ENCODE measurements at regions not wholly inside any gene's neighbourhood (a gene's known extent, or its start where the extent isn't known, plus 50 kb on each side); places are given as distances from the start of the nearest gene placed in this dataset.
A peak's percentile ranks its signal among the peaks of the same experiment; 100 is the strongest.

DNA sequence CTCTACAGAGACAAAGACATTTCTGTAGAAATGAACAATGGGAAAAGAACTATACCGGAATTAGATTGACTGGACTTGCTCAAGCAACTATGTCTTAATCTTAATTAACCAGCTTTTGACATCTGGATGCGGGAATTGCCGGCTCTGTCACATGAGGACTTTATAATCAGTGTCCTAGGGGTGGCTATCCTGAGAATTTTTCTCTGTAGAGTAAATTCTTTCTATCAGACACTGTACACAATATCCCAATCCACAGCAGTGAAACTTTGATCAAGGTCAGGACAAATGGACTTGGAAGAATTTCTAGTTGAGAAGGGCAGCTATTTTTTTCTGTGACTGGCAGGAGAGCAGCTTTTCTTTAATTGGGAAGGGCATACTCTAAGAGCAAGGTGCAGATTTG, 322.1 kb downstream of the HRH4 start:
- Histone ChIP-seq H3K4me1 (ENCODE audit: control insufficient read depth in 2 of 2, insufficient read depth in 2 of 2, low read length in 1 of 2) (no peaks in the 10 kb centered on the region), H3K9me3 (ENCODE audit: control insufficient read depth in 2 of 2, insufficient read depth in 1 of 2, low read depth in 1 of 2, low read length in 1 of 2) (no peaks in the 10 kb centered on the region), H3K36me3 (ENCODE audit: control insufficient read depth in 2 of 2, insufficient read depth in 2 of 2, low read length in 1 of 2) (no peaks in the 10 kb centered on the region), H3K27me3 (ENCODE audit: control insufficient read depth in 1 of 2, insufficient read depth in 2 of 2, low read length in 2 of 2) (no peaks in the 10 kb centered on the region), H3K27ac (ENCODE audit: low read depth in 2 of 2, low read length in 1 of 2) (no peak overlapping the region), H3K4me3 (ENCODE audit: low read depth in 1 of 2, low read length in 2 of 2) (no peak overlapping the region)
- WGBS, 2 donors = 75 to 86% methylated on average over 3 of the region's 3 CpGs

DNA sequence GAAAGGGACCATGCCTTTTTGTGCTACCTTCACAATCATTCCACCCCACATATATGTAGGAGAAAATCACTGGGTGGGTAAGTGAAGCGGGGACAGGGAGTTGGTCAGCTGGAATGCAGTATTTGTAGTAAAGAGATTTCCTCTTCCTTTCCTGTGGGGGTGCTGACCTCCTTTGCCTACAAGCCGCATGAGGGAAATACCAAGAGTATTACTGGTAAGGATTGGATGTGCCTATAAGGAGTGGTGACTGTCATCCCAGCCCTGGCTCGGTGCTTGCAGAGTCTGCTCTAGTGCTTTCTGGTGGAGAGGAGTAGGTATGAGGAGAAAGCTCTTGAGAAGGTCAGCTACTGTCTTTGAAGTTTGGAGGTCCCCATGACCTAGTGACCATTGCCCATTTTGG, 324.6 kb downstream of the HRH4 start:
- Histone ChIP-seq H3K27me3 (ENCODE audit: control insufficient read depth in 1 of 2, insufficient read depth in 2 of 2, low read length in 2 of 2) (no peaks in the 10 kb centered on the region), H3K9me3 (ENCODE audit: control insufficient read depth in 2 of 2, insufficient read depth in 1 of 2, low read depth in 1 of 2, low read length in 1 of 2) (no peaks in the 10 kb centered on the region), H3K4me3 (ENCODE audit: low read depth in 1 of 2, low read length in 2 of 2) (no peak overlapping the region), H3K27ac (ENCODE audit: low read depth in 2 of 2, low read length in 1 of 2) (no peak overlapping the region), H3K36me3 (ENCODE audit: control insufficient read depth in 2 of 2, insufficient read depth in 2 of 2, low read length in 1 of 2) (no peaks in the 10 kb centered on the region), H3K4me1 (ENCODE audit: control insufficient read depth in 2 of 2, insufficient read depth in 2 of 2, low read length in 1 of 2) (no peaks in the 10 kb centered on the region)
- whole genome bisulfite sequencing, 2 donors = 88 to 89% methylated on average over 3 of the region's 3 CpGs

DNA sequence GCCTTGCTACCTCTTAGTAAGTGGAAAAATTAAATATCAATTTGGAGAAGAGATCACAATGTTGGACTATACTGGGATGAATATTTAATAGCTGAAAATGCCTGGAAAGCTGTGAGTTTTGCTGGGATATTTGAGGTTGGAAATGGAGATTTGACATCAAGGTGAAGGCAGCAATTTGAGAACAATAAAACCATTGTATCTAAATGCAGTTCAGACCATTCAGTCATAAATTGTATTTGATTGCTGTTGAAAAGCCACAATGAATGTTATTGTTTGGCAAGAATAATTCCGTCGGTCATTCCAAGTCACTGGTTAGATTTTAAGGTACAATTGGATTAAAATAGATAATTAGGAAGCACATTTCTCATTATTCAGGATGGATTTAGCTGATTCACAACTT, 325.6 kb downstream of the HRH4 start:
- no peaks in the 10 kb centered on the region for H3K9me3 ChIP-seq (ENCODE audit: control insufficient read depth in 2 of 2, insufficient read depth in 1 of 2, low read depth in 1 of 2, low read length in 1 of 2)
- no peaks in the 10 kb centered on the region for H3K36me3 ChIP-seq (ENCODE audit: control insufficient read depth in 2 of 2, insufficient read depth in 2 of 2, low read length in 1 of 2)

DNA sequence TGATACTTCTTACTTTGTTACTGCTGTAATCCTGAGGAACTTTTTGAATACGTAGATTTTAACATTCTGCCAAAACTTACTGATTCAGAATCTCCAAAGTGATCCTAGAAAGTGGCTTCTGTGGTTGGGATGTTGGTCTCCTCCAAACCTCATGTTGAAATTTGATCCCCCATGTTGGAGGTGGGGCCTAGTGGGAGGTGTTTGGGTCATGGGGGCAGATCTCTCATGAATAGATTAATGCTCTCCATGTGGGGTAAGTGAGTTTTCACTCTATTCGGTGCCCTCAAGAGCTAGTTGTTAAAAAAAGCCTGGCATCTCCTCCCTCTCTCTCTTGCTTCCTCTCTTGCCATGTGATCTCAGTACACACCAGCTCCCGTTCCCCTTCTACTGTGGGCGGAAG, 329.9 kb downstream of the HRH4 start:
- Histone ChIP-seq H3K4me1 (ENCODE audit: control insufficient read depth in 2 of 2, insufficient read depth in 2 of 2, low read length in 1 of 2) (no peaks in the 10 kb centered on the region), H3K27me3 (ENCODE audit: control insufficient read depth in 1 of 2, insufficient read depth in 2 of 2, low read length in 2 of 2) (no peaks in the 10 kb centered on the region), H3K36me3 (ENCODE audit: control insufficient read depth in 2 of 2, insufficient read depth in 2 of 2, low read length in 1 of 2) (no peaks in the 10 kb centered on the region), H3K4me3 (ENCODE audit: low read depth in 1 of 2, low read length in 2 of 2) (no peak overlapping the region), H3K9me3 (ENCODE audit: control insufficient read depth in 2 of 2, insufficient read depth in 1 of 2, low read depth in 1 of 2, low read length in 1 of 2) (no peaks in the 10 kb centered on the region), H3K27ac (ENCODE audit: low read depth in 2 of 2, low read length in 1 of 2) (no peak overlapping the region)
- WGBS, 2 donors = 69 to 74% methylated on average over 4 of the region's 4 CpGs

More for the DNA sequence above, 325.6 kb downstream of the HRH4 start:
- 69 to 71% methylated on average over 2 of the region's 2 CpGs for WGBS, 2 donors
- Histone ChIP-seq H3K27ac (ENCODE audit: low read depth in 2 of 2, low read length in 1 of 2) (no peak overlapping the region), H3K4me1 (ENCODE audit: control insufficient read depth in 2 of 2, insufficient read depth in 2 of 2, low read length in 1 of 2) (no peaks in the 10 kb centered on the region), H3K4me3 (ENCODE audit: low read depth in 1 of 2, low read length in 2 of 2) (no peak overlapping the region), H3K27me3 (ENCODE audit: control insufficient read depth in 1 of 2, insufficient read depth in 2 of 2, low read length in 2 of 2) (no peaks in the 10 kb centered on the region)

DNA sequence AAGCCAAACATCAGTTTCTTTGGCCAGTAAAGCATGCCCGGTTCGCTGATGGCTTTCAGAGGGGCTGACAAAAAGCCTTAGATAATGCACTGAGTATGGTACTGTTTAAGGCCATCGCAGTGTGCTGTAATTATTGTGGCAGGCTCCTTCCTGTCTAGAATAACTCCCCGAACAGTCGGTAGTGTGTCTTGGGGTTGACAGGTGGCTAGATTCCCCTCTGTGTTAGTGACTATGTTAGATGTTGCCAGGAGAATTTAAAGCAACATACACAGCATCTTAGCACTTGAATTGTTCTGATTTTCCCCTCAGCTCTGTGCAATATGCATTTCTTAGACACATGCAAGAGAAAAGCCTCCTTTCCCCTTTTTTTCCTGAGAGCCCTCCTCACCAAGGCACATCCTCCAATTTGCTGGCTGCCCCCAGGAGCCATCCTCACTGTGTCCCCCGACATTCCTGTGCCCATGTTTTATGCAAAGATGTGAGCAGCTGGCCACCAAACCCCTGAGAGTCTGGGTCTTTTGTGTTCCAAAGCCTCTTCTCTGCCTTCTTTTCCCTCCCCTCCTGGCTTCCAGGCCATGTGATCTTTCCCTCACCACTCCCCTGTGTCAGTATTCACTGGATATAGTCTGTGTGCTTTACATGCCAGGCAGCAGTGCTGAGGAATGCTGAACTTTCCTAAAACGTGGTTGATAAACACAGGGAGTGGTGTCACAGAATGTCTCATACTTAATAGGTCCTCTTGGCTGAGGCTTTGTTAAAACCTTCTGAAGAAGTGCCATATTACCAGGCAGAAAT, 331.5 kb downstream of the HRH4 start:
- H3K36me3 ChIP-seq (ENCODE audit: control insufficient read depth in 2 of 2, insufficient read depth in 2 of 2, low read length in 1 of 2) = no peaks in the 10 kb centered on the region
- 46 to 59% methylated on average over 7 of the region's 7 CpGs for WGBS, 2 donors
- H3K27ac ChIP-seq (ENCODE audit: low read depth in 2 of 2, low read length in 1 of 2) = no peak overlapping the region
- H3K9me3 ChIP-seq (ENCODE audit: control insufficient read depth in 2 of 2, insufficient read depth in 1 of 2, low read depth in 1 of 2, low read length in 1 of 2) = no peaks in the 10 kb centered on the region
- H3K4me3 ChIP-seq (ENCODE audit: low read depth in 1 of 2, low read length in 2 of 2) = no peak overlapping the region
- H3K27me3 ChIP-seq (ENCODE audit: control insufficient read depth in 1 of 2, insufficient read depth in 2 of 2, low read length in 2 of 2) = no peaks in the 10 kb centered on the region
- no peaks in the 10 kb centered on the region for H3K4me1 ChIP-seq (ENCODE audit: control insufficient read depth in 2 of 2, insufficient read depth in 2 of 2, low read length in 1 of 2)

DNA sequence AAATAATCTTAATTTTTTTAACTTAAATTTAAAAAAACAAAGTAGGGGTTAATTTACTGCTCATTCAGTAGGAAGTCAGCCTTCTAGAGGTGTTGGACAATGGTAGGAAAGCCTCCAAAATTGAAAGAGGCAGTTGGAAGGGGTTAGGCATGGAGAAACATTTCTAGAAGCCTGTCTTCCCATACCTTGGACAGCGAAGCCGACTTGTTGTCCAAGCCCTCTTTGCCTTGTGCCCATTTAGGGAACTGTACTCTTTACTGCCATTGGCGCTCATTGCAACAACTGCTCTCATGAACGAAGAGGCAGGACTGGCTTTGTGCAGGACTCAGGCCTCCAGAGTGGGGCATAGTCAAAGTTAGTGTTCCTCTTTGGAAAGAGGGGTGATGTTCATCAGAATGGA, 333.3 kb downstream of the HRH4 start:
- no peak overlapping the region for H3K4me3 ChIP-seq (ENCODE audit: low read depth in 1 of 2, low read length in 2 of 2)
- no peaks in the 10 kb centered on the region for H3K36me3 ChIP-seq (ENCODE audit: control insufficient read depth in 2 of 2, insufficient read depth in 2 of 2, low read length in 1 of 2)
- no peaks in the 10 kb centered on the region for H3K9me3 ChIP-seq (ENCODE audit: control insufficient read depth in 2 of 2, insufficient read depth in 1 of 2, low read depth in 1 of 2, low read length in 1 of 2)
- WGBS, 2 donors = 95 to 96% methylated on average over 4 of the region's 4 CpGs
- H3K27me3 ChIP-seq (ENCODE audit: control insufficient read depth in 1 of 2, insufficient read depth in 2 of 2, low read length in 2 of 2) = no peaks in the 10 kb centered on the region
- H3K27ac ChIP-seq (ENCODE audit: low read depth in 2 of 2, low read length in 1 of 2) = no peak overlapping the region
- no peaks in the 10 kb centered on the region for H3K4me1 ChIP-seq (ENCODE audit: control insufficient read depth in 2 of 2, insufficient read depth in 2 of 2, low read length in 1 of 2)

DNA sequence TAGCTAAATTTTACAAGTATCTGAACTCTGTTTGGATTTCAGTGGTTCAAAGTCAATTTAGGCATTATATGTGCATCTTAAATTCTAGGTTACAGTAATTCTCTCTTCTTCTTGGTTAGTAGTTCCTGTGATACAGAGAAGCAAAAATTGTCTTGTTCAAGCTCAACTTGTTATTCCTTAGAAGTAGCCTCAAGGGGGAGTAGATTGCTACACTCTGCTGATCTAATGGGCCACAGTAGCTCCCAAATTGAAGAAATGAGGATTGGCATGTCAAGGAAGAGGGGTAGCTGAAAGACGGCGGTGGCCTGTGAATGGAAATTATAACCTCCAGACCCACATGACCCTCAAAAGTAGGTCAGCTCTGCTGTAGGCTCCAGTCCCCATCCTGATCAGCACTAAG, 334.7 kb downstream of the HRH4 start:
- H3K27ac ChIP-seq (ENCODE audit: low read depth in 2 of 2, low read length in 1 of 2) = no peak overlapping the region
- H3K4me3 ChIP-seq (ENCODE audit: low read depth in 1 of 2, low read length in 2 of 2) = no peak overlapping the region
- WGBS, 2 donors = 87 to 93% methylated on average over 2 of the region's 2 CpGs
- peaks cover 0 to 7% of the 10 kb centered on the region in 2 donors for H3K4me1 ChIP-seq (ENCODE audit: control insufficient read depth in 2 of 2, insufficient read depth in 2 of 2, low read length in 1 of 2)
- H3K27me3 ChIP-seq (ENCODE audit: control insufficient read depth in 1 of 2, insufficient read depth in 2 of 2, low read length in 2 of 2) = no peaks in the 10 kb centered on the region
- no peaks in the 10 kb centered on the region for H3K9me3 ChIP-seq (ENCODE audit: control insufficient read depth in 2 of 2, insufficient read depth in 1 of 2, low read depth in 1 of 2, low read length in 1 of 2)
- no peaks in the 10 kb centered on the region for H3K36me3 ChIP-seq (ENCODE audit: control insufficient read depth in 2 of 2, insufficient read depth in 2 of 2, low read length in 1 of 2)

DNA sequence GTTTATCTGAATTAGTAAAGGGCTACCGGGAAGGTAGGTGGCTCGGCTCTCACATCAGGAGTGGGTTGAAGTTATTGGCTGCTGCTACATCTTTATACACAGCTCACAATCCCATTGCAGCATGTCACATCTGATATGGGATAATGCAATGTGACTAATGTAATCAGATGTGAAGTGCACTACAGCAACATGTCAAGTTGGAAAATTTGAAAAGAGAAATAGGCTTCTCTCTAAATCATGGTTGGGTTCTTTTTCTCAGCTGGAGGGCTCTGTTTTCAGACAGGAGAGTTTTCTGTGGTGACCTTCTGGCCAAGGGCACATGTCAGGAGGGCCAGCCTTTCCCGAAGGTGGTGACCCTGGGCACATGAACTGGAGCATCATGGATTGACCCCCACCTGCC, 337.5 kb downstream of the HRH4 start:
- no peak overlapping the region for H3K4me3 ChIP-seq (ENCODE audit: low read depth in 1 of 2, low read length in 2 of 2)
- H3K36me3 ChIP-seq (ENCODE audit: control insufficient read depth in 2 of 2, insufficient read depth in 2 of 2, low read length in 1 of 2) = no peaks in the 10 kb centered on the region
- no peaks in the 10 kb centered on the region for H3K9me3 ChIP-seq (ENCODE audit: control insufficient read depth in 2 of 2, insufficient read depth in 1 of 2, low read depth in 1 of 2, low read length in 1 of 2)
- 90% methylated on average over 3 of the region's 3 CpGs for WGBS, 2 donors
- peaks cover 0 to 7% of the 10 kb centered on the region in 2 donors for H3K4me1 ChIP-seq (ENCODE audit: control insufficient read depth in 2 of 2, insufficient read depth in 2 of 2, low read length in 1 of 2)
- no peaks in the 10 kb centered on the region for H3K27me3 ChIP-seq (ENCODE audit: control insufficient read depth in 1 of 2, insufficient read depth in 2 of 2, low read length in 2 of 2)
- H3K27ac ChIP-seq (ENCODE audit: low read depth in 2 of 2, low read length in 1 of 2) = no peak overlapping the region

DNA sequence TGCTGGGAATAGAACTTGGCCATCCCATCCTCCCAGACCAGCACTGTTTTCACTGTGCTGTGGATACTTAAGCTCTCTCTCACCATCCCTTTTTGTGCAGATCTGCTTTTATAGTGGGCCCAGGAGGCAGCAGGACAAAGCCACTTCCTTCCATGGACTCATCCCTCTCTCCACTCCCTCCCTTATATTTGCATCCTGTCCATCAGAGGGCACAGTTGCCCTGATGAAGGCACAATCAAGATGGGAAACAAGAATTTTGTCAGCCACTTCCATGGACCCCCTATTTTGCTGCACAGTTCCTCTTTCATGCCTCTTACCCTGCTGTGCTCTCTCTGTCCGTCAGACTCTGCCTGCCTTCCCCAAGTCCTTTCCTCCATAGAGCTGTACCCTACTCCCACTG, 338.7 kb downstream of the HRH4 start:
- H3K27ac ChIP-seq (ENCODE audit: low read depth in 2 of 2, low read length in 1 of 2) = peak overlapping the region; percentile 16 to 56
- H3K4me1 ChIP-seq (ENCODE audit: control insufficient read depth in 2 of 2, insufficient read depth in 2 of 2, low read length in 1 of 2) = peaks cover 0 to 7% of the 10 kb centered on the region in 2 donors
- H3K4me3 ChIP-seq (ENCODE audit: low read depth in 1 of 2, low read length in 2 of 2) = no peak overlapping the region
- no peaks in the 10 kb centered on the region for H3K9me3 ChIP-seq (ENCODE audit: control insufficient read depth in 2 of 2, insufficient read depth in 1 of 2, low read depth in 1 of 2, low read length in 1 of 2)
- no peaks in the 10 kb centered on the region for H3K27me3 ChIP-seq (ENCODE audit: control insufficient read depth in 1 of 2, insufficient read depth in 2 of 2, low read length in 2 of 2)
- WGBS, 2 donors = 72 to 76% methylated on average over 1 of the region's 1 CpG
- no peaks in the 10 kb centered on the region for H3K36me3 ChIP-seq (ENCODE audit: control insufficient read depth in 2 of 2, insufficient read depth in 2 of 2, low read length in 1 of 2)

DNA sequence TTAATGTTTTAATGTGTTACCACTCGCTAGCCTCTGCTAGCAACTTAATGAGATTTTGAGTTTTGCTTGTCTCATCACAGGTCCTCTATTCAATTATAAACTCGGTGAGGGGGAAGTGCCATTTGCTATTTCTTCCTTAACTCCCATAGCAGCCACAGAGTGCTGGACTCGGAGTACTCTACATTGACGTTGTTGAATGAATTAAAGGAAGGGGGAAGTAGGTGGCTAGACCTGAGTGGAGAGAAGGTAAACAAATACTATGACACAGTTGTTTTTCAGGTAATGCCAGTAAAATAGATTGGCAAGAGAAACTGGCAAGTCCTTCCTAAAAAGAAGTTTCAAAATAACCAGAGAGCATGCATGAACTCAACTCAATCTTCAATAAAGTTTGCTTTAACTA, 339.3 kb downstream of the HRH4 start:
- Histone ChIP-seq H3K9me3 (ENCODE audit: control insufficient read depth in 2 of 2, insufficient read depth in 1 of 2, low read depth in 1 of 2, low read length in 1 of 2) (no peaks in the 10 kb centered on the region), H3K27me3 (ENCODE audit: control insufficient read depth in 1 of 2, insufficient read depth in 2 of 2, low read length in 2 of 2) (no peaks in the 10 kb centered on the region), H3K27ac (ENCODE audit: low read depth in 2 of 2, low read length in 1 of 2) (peak overlapping the region; percentile 56 to 82), H3K4me3 (ENCODE audit: low read depth in 1 of 2, low read length in 2 of 2) (no peak overlapping the region), H3K36me3 (ENCODE audit: control insufficient read depth in 2 of 2, insufficient read depth in 2 of 2, low read length in 1 of 2) (no peaks in the 10 kb centered on the region), H3K4me1 (ENCODE audit: control insufficient read depth in 2 of 2, insufficient read depth in 2 of 2, low read length in 1 of 2) (peaks cover 0 to 7% of the 10 kb centered on the region in 2 donors)
- 46% methylated on average over 4 of the region's 4 CpGs for WGBS, 2 donors

All from esophagus (tissue), 2 donors.